Prostate gland (tissue), 2 donors: ENCODE measurements at regions not wholly inside any gene's neighbourhood (a gene's known extent, or its start where the extent isn't known, plus 50 kb on each side); places are given as distances from the start of the nearest gene placed in this dataset.

Experiments used
- POLR2A ChIP-seq: fragments of 450-650 bp; IDR thresholded peaks from one replicate; pipeline ENCODE4 v1.6.1; 2016; ENCODE audit warnings: antibody characterized with exemption, mild to moderate bottlenecking
- TF ChIP-seq, protein P1 (sequence below), 4 experiments: fragments of 200-600 bp in 2 of 4; fragments of 450-650 bp in 2 of 4; sonication (generic) in 2 of 4; IDR thresholded peaks; 1 replicate in 3 of 4; 2 replicates in 1 of 4; pipeline ENCODE4 v1.5.1; 2016 to 2019; ENCODE audit warnings: antibody characterized with exemption in 4 of 4, mild to moderate bottlenecking in 2 of 4, moderate library complexity in 2 of 4

- TF ChIP-seq POLR2A: no peak
- TF ChIP-seq, protein P1, sequence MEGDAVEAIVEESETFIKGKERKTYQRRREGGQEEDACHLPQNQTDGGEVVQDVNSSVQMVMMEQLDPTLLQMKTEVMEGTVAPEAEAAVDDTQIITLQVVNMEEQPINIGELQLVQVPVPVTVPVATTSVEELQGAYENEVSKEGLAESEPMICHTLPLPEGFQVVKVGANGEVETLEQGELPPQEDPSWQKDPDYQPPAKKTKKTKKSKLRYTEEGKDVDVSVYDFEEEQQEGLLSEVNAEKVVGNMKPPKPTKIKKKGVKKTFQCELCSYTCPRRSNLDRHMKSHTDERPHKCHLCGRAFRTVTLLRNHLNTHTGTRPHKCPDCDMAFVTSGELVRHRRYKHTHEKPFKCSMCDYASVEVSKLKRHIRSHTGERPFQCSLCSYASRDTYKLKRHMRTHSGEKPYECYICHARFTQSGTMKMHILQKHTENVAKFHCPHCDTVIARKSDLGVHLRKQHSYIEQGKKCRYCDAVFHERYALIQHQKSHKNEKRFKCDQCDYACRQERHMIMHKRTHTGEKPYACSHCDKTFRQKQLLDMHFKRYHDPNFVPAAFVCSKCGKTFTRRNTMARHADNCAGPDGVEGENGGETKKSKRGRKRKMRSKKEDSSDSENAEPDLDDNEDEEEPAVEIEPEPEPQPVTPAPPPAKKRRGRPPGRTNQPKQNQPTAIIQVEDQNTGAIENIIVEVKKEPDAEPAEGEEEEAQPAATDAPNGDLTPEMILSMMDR (IDR thresholded peaks at IDR 0.05): no peak
Measured at GRCh38 chr5:63516006-63516405, 446.2 kb downstream of the HTR1A start.
